ENCODE measurements at regions not wholly inside any gene's neighbourhood (a gene's known extent, or its start where the extent isn't known, plus 50 kb on each side); places are given as distances from the start of the nearest gene placed in this dataset.
A peak's percentile ranks its signal among the peaks of the same experiment; 100 is the strongest.

- H3K4me1 ChIP-seq, result peaks cover 0 to 28% (median 4%) of the 10 kb centered on the region in 4 donors
- no peak for DNase-seq
- no peak for ATAC-seq
- H3K36me3 ChIP-seq, result no peaks in the 10 kb centered on the region
- no peak overlapping the region for H3K27ac ChIP-seq
- no peaks in the 10 kb centered on the region for H3K9me3 ChIP-seq
- no peak for TF ChIP-seq CTCF (IDR thresholded peaks at IDR 0.05)
- TF ChIP-seq POLR2A (IDR thresholded peaks at IDR 0.05), result no peak
- 83% methylated on average over 5 of the region's 8 CpGs for WGBS (ENCODE audit: insufficient coverage, low coverage, low lambda C conversion rate, missing lambda C conversion rate)
- intact Hi-C loops (cut with DNase I), result no loop called here
- H3K4me3 ChIP-seq, result no peak overlapping the region
- H3K27me3 ChIP-seq, result no peaks in the 10 kb centered on the region
Measured at GRCh38 chr2:234772733-234773060, 179.1 kb upstream of the SH3BP4 start.

- peaks cover 0 to 28% (median 4%) of the 10 kb centered on the region in 4 donors for H3K4me1 ChIP-seq
- H3K27me3 ChIP-seq, result no peaks in the 10 kb centered on the region
- TF ChIP-seq POLR2A (IDR thresholded peaks at IDR 0.05), result no peak
- TF ChIP-seq CTCF (IDR thresholded peaks at IDR 0.05), result no peak
- no peak for ATAC-seq
- DNase-seq, result no peak
- H3K27ac ChIP-seq, result no peak overlapping the region
- intact Hi-C loops (cut with DNase I), result no loop called here
- H3K4me3 ChIP-seq, result no peak overlapping the region
- no peaks in the 10 kb centered on the region for H3K9me3 ChIP-seq
- WGBS (ENCODE audit: insufficient coverage, low coverage, low lambda C conversion rate, missing lambda C conversion rate), result 72% methylated on average over 9 of the region's 11 CpGs
- no peaks in the 10 kb centered on the region for H3K36me3 ChIP-seq
Measured at GRCh38 chr2:234771980-234772732, 179.7 kb upstream of the SH3BP4 start.

- 13% methylated on average over 2 of the region's 2 CpGs for WGBS (ENCODE audit: insufficient coverage, low coverage, low lambda C conversion rate, missing lambda C conversion rate)
- Histone ChIP-seq H3K4me1 (peaks cover 0 to 31% (median 7%) of the 10 kb centered on the region in 4 donors), H3K27ac (peak overlapping the region; percentile 8 to 81 (median 19)), H3K9me3 (no peaks in the 10 kb centered on the region), H3K4me3 (no peak overlapping the region), H3K27me3 (no peaks in the 10 kb centered on the region), H3K36me3 (no peaks in the 10 kb centered on the region)
- ATAC-seq (no peak), DNase-seq (no peak)
- TF ChIP-seq POLR2A (IDR thresholded peaks at IDR 0.05), result no peak
- TF ChIP-seq CTCF (IDR thresholded peaks at IDR 0.05), result no peak
- intact Hi-C loops (cut with DNase I), result no loop called here
Measured at GRCh38 chr2:234771176-234771575, 180.6 kb upstream of the SH3BP4 start.

GRCh38 chr2:234770715-234771141 lies 181.1 kb upstream of the SH3BP4 start:
- ATAC-seq (peak; percentile 79 to 93 (median 87)), DNase-seq (peak in 2 of 3 donors; percentile 47 to 88)
- Histone ChIP-seq H3K27me3 (no peaks in the 10 kb centered on the region), H3K27ac (peak overlapping the region; percentile 71 to 82 (median 78)), H3K36me3 (no peaks in the 10 kb centered on the region), H3K4me1 (peaks cover 0 to 34% (median 10%) of the 10 kb centered on the region in 4 donors), H3K9me3 (no peaks in the 10 kb centered on the region), H3K4me3 (peak overlapping the region; percentile 34 to 54 (median 44))
- intact Hi-C loops (cut with DNase I), result no loop called here
- peak; percentile 60 for TF ChIP-seq POLR2A (IDR thresholded peaks at IDR 0.05)
- peak in 1 of 4 donors; percentile 26 for TF ChIP-seq CTCF (IDR thresholded peaks at IDR 0.05)
